HEK293 (cell line): ENCODE measurements at regions not wholly inside any gene's neighbourhood (a gene's known extent, or its start where the extent isn't known, plus 50 kb on each side); places are given as distances from the start of the nearest gene placed in this dataset.

ENCODE experiments used
- KLF16 ChIP-seq: fragments of 450-650 bp; formaldehyde crosslinking; IDR thresholded peaks from 2 replicates; pipeline ENCODE4 v1.5.1; 2017; ENCODE audit warnings: missing biosample characterization, missing genetic modification characterization
- SALL2 ChIP-seq: fragments of 450-650 bp; formaldehyde crosslinking; IDR thresholded peaks from 2 replicates; pipeline ENCODE4 v1.5.0; 2017; ENCODE audit warnings: missing biosample characterization, mild to moderate bottlenecking, missing genetic modification characterization, borderline replicate concordance
- YY2 ChIP-seq: fragments of 450-650 bp; formaldehyde crosslinking; IDR thresholded peaks from 2 replicates; pipeline ENCODE4 v1.5.1; 2016; ENCODE audit warnings: missing biosample characterization, missing genetic modification characterization
- ZNF10 ChIP-seq: fragments of 450-650 bp; formaldehyde crosslinking; IDR thresholded peaks from 2 replicates; pipeline ENCODE4 v1.5.1; 2017; ENCODE audit warnings: missing biosample characterization, missing genetic modification characterization
- ZNF146 ChIP-seq: fragments of 450-650 bp; formaldehyde crosslinking; IDR thresholded peaks from 2 replicates; pipeline ENCODE4 v1.5.1; 2016; ENCODE audit warnings: missing biosample characterization, missing genetic modification characterization
- ZNF175 ChIP-seq: fragments of 450-650 bp; formaldehyde crosslinking; IDR thresholded peaks from 2 replicates; pipeline ENCODE4 v1.5.1; 2016; ENCODE audit warnings: missing biosample characterization, missing genetic modification characterization
- ZNF292 ChIP-seq: fragments of 450-650 bp; formaldehyde crosslinking; IDR thresholded peaks from 2 replicates; pipeline ENCODE4 v1.5.1; 2016; ENCODE audit warnings: low read depth, missing biosample characterization, missing genetic modification characterization, borderline replicate concordance
- ZNF549 ChIP-seq: fragments of 450-650 bp; IDR thresholded peaks from 2 replicates; pipeline ENCODE4 v1.5.1; 2018; ENCODE audit warnings: missing biosample characterization, missing genetic modification characterization, mild to moderate bottlenecking, inconsistent platforms, moderate library complexity
- ZNF747 ChIP-seq: fragments of 450-650 bp; formaldehyde crosslinking; IDR thresholded peaks from 2 replicates; pipeline ENCODE4 v1.5.1; 2016; ENCODE audit warnings: missing biosample characterization, missing genetic modification characterization
- ZNF792 ChIP-seq: fragments of 450-650 bp; formaldehyde crosslinking; IDR thresholded peaks from 2 replicates; pipeline ENCODE4 v1.5.1; 2016; ENCODE audit warnings: missing biosample characterization, missing genetic modification characterization
- TF ChIP-seq, protein P1 (sequence below): fragments of 450-650 bp; formaldehyde crosslinking; IDR thresholded peaks from 2 replicates; pipeline ENCODE4 v1.5.1; 2016; ENCODE audit warnings: missing biosample characterization, missing genetic modification characterization

DNA sequence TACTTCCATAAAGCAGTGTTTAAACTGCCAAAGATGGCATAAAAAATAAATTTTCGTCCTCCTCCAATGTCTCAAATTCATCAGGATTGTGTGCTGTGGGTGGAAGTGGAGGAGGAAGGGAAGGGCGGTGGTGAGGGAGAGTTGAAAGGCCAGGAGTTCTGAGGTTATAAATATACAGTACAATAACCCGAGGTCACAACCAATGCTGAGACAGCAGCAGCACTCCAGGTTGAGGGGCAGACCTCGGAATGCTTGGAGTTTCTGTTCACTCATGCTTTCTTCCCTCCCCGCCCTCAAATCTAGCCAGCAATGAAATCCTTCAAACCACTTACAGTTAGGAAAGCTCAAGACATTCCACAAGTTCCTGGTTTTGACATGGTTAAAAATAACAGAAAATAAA lies 134.0 kb upstream of the SMAD1 start:
- TF ChIP-seq, protein P1, sequence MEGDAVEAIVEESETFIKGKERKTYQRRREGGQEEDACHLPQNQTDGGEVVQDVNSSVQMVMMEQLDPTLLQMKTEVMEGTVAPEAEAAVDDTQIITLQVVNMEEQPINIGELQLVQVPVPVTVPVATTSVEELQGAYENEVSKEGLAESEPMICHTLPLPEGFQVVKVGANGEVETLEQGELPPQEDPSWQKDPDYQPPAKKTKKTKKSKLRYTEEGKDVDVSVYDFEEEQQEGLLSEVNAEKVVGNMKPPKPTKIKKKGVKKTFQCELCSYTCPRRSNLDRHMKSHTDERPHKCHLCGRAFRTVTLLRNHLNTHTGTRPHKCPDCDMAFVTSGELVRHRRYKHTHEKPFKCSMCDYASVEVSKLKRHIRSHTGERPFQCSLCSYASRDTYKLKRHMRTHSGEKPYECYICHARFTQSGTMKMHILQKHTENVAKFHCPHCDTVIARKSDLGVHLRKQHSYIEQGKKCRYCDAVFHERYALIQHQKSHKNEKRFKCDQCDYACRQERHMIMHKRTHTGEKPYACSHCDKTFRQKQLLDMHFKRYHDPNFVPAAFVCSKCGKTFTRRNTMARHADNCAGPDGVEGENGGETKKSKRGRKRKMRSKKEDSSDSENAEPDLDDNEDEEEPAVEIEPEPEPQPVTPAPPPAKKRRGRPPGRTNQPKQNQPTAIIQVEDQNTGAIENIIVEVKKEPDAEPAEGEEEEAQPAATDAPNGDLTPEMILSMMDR (tag by site-specific recombination): no peak
- TF ChIP-seq ZNF747 (tag by site-specific recombination) (no peak), YY2 (tag by site-specific recombination) (no peak), KLF16 (tag by site-specific recombination) (no peak), ZNF549 (tag by site-specific recombination) (no peak), SALL2 (no peak), ZNF792 (tag by site-specific recombination) (no peak), ZNF175 (tag by site-specific recombination) (no peak), ZNF146 (tag by site-specific recombination) (no peak), ZNF10 (tag by site-specific recombination) (no peak), ZNF292 (tag by site-specific recombination) (no peak)
